ENCODE measurements at regions not wholly inside any gene's neighbourhood (a gene's known extent, or its start where the extent isn't known, plus 50 kb on each side); places are given as distances from the start of the nearest gene placed in this dataset.

DNA sequence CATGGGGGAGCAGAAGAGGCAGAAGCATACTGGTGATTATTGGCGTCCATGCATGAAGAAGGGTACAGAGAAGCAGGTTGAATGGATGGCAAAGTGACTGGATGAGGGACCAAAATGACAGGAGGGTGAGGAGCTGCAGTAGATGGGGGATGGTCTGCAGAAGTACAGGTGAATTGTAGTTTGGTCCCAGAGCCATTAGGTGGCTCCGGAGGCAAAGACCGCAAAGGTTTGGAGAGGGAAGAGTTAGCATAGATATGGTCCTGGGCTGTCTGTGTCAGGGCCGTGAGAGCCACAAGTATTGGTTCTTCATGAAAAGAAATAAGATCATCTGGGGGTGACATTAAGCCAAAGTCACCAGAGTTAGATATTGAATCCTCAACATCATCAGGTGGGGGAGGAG lies 59.0 kb upstream of the ZNF726 start:
- H3K4me3 Mint-ChIP-seq: no peak overlapping the region

DNA sequence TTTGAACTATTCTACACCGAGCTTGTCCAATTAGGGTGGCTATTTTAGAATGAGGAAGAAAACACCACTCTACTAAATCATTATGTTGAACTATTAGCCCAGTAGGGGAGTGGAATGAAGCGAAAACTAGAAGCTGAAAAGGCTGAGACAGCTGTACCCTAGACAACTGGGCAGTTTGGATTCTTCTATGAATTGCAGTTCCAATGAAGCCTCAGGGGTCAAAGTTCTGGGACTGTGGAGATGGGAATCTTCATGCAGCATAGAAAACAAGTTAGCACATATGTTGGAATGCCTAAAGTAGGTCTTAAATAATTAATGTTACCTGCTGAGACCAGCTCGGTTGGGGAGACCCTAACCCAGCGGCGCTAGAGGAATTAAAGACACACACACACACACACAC lies 62.7 kb upstream of the ZNF726 start:
- Mint-ChIP-seq H3K4me3 (no peak overlapping the region), H3K27me3 (no peaks in the 10 kb centered on the region), H3K4me1 (no peaks in the 10 kb centered on the region), H3K27ac (no peak overlapping the region), H3K36me3 (no peaks in the 10 kb centered on the region), H3K9me3 (peaks cover 72% of the 10 kb centered on the region)
- CTCF ChIA-PET: no interaction called here
- no peak for DNase-seq

More for the DNA sequence above, 59.0 kb upstream of the ZNF726 start:
- peaks cover 47% of the 10 kb centered on the region for H3K9me3 Mint-ChIP-seq
- no peaks in the 10 kb centered on the region for H3K27me3 Mint-ChIP-seq
- CTCF ChIA-PET: no interaction called here
- no peak for DNase-seq
- no peaks in the 10 kb centered on the region for H3K36me3 Mint-ChIP-seq
- H3K4me1 Mint-ChIP-seq: no peaks in the 10 kb centered on the region
- no peak overlapping the region for H3K27ac Mint-ChIP-seq

DNA sequence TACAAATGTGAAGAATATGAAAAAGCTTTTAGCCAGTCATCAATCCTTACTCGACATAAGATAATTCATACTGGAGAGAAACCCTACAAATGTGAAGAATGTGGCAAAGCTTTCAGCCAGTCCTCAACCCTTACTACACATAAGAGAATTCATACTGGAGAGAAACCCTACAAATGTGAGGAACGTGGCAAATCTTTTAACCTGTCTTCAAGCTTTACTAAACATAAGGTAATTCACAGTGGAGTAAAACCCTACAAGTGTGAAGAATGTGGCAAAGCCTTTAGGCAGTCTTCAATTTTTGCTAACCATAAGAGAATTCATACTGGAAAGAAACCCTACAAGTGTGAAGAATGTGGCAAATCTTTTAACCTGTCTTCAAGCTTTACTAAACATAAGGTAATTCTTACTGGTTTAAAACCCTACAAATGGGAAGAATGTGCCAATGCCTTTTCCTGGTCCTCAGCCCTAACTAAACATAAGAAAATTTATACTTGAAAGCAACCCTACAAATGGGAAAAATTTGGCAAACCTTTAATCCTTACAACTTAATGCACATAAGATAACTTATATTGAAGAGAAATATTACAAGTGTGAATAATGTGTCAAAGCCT lies 74.1 kb upstream of the ZNF681 start:
- H3K9me3 Mint-ChIP-seq: peaks cover 43% of the 10 kb centered on the region
- CTCF ChIA-PET: no interaction called here
- H3K36me3 Mint-ChIP-seq: peaks cover 1% of the 10 kb centered on the region
- no peaks in the 10 kb centered on the region for H3K27me3 Mint-ChIP-seq
- no peak for DNase-seq
- no peak overlapping the region for H3K27ac Mint-ChIP-seq
- H3K4me1 Mint-ChIP-seq: no peaks in the 10 kb centered on the region
- no peak overlapping the region for H3K4me3 Mint-ChIP-seq

DNA sequence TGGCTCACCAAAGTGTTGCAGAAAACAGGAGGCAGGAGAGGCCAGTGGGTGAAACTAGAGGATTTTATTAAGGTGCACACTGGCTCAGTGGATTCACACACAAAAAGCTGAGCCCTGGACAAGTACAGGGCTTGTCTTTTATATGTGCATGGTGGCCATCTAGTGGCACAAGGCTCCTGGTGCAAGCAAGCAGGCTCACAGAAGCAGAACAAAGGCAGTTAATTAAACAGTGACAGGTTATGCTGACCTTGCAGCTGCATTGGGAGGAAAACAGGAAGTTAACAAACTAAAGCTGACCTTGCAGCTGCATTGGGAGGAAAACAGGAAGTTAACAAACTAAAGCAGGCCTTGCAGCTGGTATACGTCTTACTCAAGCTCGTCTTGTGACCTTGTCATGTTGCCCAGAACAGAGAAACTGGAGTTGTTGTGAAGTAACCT lies 65.3 kb upstream of the ZNF681 start:
- Mint-ChIP-seq H3K27me3 (no peaks in the 10 kb centered on the region), H3K4me3 (no peak overlapping the region), H3K9me3 (peaks cover 53% of the 10 kb centered on the region), H3K4me1 (peaks cover 3% of the 10 kb centered on the region), H3K36me3 (no peaks in the 10 kb centered on the region), H3K27ac (peak overlapping the region; percentile 62)
- peak; percentile 39 for DNase-seq
- CTCF ChIA-PET: interaction anchor here (0.7 kb wide), 1 partner anchor 583 kb away, joined by 3 read pairs; no protein-coding TSS in a partner anchor

DNA sequence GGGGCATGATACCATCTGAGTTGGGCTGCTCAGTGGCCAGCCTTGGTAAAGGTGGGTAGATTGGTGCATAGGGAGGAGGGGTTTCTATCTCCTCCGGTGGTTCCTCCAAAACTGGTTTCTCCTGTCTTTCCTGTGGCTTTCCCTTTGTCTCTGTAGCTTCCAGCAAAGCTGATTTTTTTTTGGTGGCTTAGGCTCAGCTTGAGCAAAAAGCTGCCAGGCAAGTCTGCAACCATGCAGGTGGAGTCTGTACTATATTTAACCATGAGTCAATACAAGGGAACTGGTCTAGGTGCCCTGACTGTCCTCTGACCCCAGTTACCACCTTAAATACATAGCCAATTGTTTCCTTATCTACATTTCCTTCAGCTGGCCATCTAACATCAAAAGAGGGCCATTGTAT lies 64.0 kb upstream of the ZNF681 start:
- DNase-seq: no peak
- Mint-ChIP-seq H3K27me3 (no peaks in the 10 kb centered on the region), H3K9me3 (peaks cover 59% of the 10 kb centered on the region), H3K4me1 (peaks cover 3% of the 10 kb centered on the region), H3K36me3 (no peaks in the 10 kb centered on the region), H3K27ac (no peak overlapping the region), H3K4me3 (no peak overlapping the region)
- CTCF ChIA-PET: no interaction called here

DNA sequence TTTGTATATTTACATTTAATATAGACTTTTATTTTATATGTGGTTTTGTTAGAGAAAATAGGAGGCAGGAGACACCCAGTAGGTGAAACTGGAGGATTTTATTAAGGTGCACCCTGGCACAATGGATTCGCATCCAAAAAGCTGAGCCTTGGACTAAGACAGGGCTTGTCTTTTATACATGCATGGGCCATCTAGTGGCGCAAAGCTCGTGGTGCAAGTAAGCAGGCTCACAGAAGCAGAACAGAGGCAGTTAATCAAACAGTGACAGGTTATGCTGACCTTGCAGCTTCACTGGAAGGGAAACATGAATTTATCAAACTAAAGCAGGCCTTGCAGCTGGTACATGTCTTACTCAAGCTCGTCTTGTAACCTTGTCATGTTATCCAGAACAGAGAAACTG lies 58.8 kb upstream of the ZNF681 start:
- H3K27ac Mint-ChIP-seq: no peak overlapping the region
- H3K9me3 Mint-ChIP-seq: peaks cover 42% of the 10 kb centered on the region
- no peaks in the 10 kb centered on the region for H3K4me1 Mint-ChIP-seq
- peak; percentile 57 for DNase-seq
- no peaks in the 10 kb centered on the region for H3K36me3 Mint-ChIP-seq
- H3K27me3 Mint-ChIP-seq: no peaks in the 10 kb centered on the region
- CTCF ChIA-PET: interaction anchor here (0.8 to 1.4 kb wide), 3 partner anchors 59 to 429 kb away, joined by 3 to 4 read pairs (median 3); partner anchors contain the start of gene ZNF681
- no peak overlapping the region for H3K4me3 Mint-ChIP-seq

DNA sequence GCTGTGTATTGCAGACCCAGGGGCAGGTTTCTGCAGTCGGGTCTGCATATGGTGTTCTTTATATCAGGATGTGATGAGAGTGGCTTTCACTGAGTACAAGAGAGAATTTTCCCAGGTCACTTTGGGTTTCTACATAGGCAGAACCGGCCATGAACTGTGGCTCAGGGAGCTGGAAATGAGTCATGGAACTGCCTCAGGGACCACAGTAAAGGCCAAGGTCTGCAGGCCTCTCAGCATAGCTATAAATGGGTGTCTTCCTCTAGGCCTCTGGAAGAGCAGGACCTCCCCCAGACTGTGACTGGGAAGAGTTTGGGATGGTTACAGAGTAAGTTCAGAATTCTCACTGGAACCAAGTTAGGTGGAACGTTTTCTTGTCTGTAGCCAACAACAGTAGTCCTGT lies 51.8 kb upstream of the ZNF681 start:
- no peaks in the 10 kb centered on the region for H3K27me3 Mint-ChIP-seq
- H3K4me3 Mint-ChIP-seq: no peak overlapping the region
- H3K27ac Mint-ChIP-seq: no peak overlapping the region
- H3K4me1 Mint-ChIP-seq: no peaks in the 10 kb centered on the region
- H3K9me3 Mint-ChIP-seq: peaks cover 20% of the 10 kb centered on the region
- CTCF ChIA-PET: no interaction called here
- DNase-seq: no peak
- peaks cover 12% of the 10 kb centered on the region for H3K36me3 Mint-ChIP-seq
